GM21423 (cell line): ENCODE measurements at regions not wholly inside any gene's neighbourhood (a gene's known extent, or its start where the extent isn't known, plus 50 kb on each side); places are given as distances from the start of the nearest gene placed in this dataset.
A peak's percentile ranks its signal among the peaks of the same experiment; 100 is the strongest.
"Not testable (repeated sequence)": the region's sequence is repeated elsewhere in the genome, so short reads cannot be mapped to it uniquely, and the experiment has no call there.

Source experiments
- ATAC-seq: cut with Tn5 transposase; IDR thresholded peaks from one replicate; pipeline ENCODE4 v1.9.1; 2021; ENCODE audit warnings: mild to moderate bottlenecking, moderate library complexity; ENCODE audit not compliant: unreplicated experiment

GRCh38 chr1:224791362-224791941 is 138.0 kb upstream of the DNAH14 start:
- no peak for ATAC-seq

GRCh38 chr1:224795591-224795990 is 133.9 kb upstream of the DNAH14 start:
- ATAC-seq: no peak

- no peak for ATAC-seq
These were observed 130.4 kb upstream of the DNAH14 start for GRCh38 chr1:224799083-224799482.

- ATAC-seq: no peak
These were observed 128.9 kb upstream of the DNAH14 start for GRCh38 chr1:224800486-224801119.

- ATAC-seq: no peak
These were observed 127.5 kb upstream of the DNAH14 start for GRCh38 chr1:224801844-224802490.

- no peak for ATAC-seq
These were observed 126.9 kb upstream of the DNAH14 start for GRCh38 chr1:224802617-224803016.

- no peak for ATAC-seq
These were observed 125.3 kb upstream of the DNAH14 start for GRCh38 chr1:224804220-224804619.

- ATAC-seq: no peak
These were observed 123.6 kb upstream of the DNAH14 start for GRCh38 chr1:224805889-224806288.

GRCh38 chr1:224809137-224809536 is 120.3 kb upstream of the DNAH14 start:
- no peak for ATAC-seq

GRCh38 chr1:224809613-224810012 is 119.9 kb upstream of the DNAH14 start:
- ATAC-seq: no peak

- ATAC-seq: no peak
These were observed 117.9 kb upstream of the DNAH14 start for GRCh38 chr1:224811564-224811963.

GRCh38 chr1:224815647-224816046 is 113.8 kb upstream of the DNAH14 start:
- ATAC-seq: no peak

GRCh38 chr1:224816062-224816461 is 113.4 kb upstream of the DNAH14 start:
- ATAC-seq: peak; percentile 64

- ATAC-seq: no peak
These were observed 112.1 kb upstream of the DNAH14 start for GRCh38 chr1:224817382-224817781.

GRCh38 chr1:224819861-224820260 is 109.6 kb upstream of the DNAH14 start:
- ATAC-seq: no peak

GRCh38 chr1:224820341-224820740 is 109.1 kb upstream of the DNAH14 start:
- ATAC-seq: no peak

- not testable (repeated sequence) for ATAC-seq
These were observed 107.7 kb upstream of the DNAH14 start for GRCh38 chr1:224821751-224822150.

GRCh38 chr1:224825525-224826000 is 103.9 kb upstream of the DNAH14 start:
- no peak for ATAC-seq

- ATAC-seq: no peak
These were observed 100.8 kb upstream of the DNAH14 start for GRCh38 chr1:224828691-224829090.

- ATAC-seq: no peak
These were observed 98.0 kb upstream of the DNAH14 start for GRCh38 chr1:224831501-224831900.

GRCh38 chr1:224839648-224840300 is 89.7 kb upstream of the DNAH14 start:
- not testable (repeated sequence) for ATAC-seq

GRCh38 chr1:224841803-224842202 is 87.7 kb upstream of the DNAH14 start:
- ATAC-seq: not testable (repeated sequence)
